Eye (tissue), 1 donor: ENCODE measurements at regions not wholly inside any gene's neighbourhood (a gene's known extent, or its start where the extent isn't known, plus 50 kb on each side); places are given as distances from the start of the nearest gene placed in this dataset.

Experiments used
- DNase-seq: peaks from one replicate; pipeline ENCODE4 v3.0.0-alpha.2; 2015

GRCh38 chr6:40340957-40341356 is 246.2 kb downstream of the LRFN2 start:
- no peak for DNase-seq

- no peak for DNase-seq
Observed at GRCh38 chr6:40340196-40340595, 247.0 kb downstream of the LRFN2 start.

GRCh38 chr6:40338306-40338705 is 248.9 kb downstream of the LRFN2 start:
- no peak for DNase-seq

- peak; percentile 79 for DNase-seq
Observed at GRCh38 chr6:40336940-40337760, 250.0 kb downstream of the LRFN2 start.

- no peak for DNase-seq
Observed at GRCh38 chr6:40336296-40336695, 250.9 kb downstream of the LRFN2 start.

GRCh38 chr6:40334496-40335270 is 252.5 kb downstream of the LRFN2 start:
- DNase-seq = peak; percentile 74

GRCh38 chr6:40331545-40331944 is 255.6 kb downstream of the LRFN2 start:
- DNase-seq = no peak

- no peak for DNase-seq
Observed at GRCh38 chr6:40330301-40330721, 256.9 kb downstream of the LRFN2 start.

GRCh38 chr6:40328986-40329545 is 258.1 kb downstream of the LRFN2 start:
- no peak for DNase-seq

GRCh38 chr6:40328386-40328985 is 258.7 kb downstream of the LRFN2 start:
- peak; percentile 58 for DNase-seq

- no peak for DNase-seq
Observed at GRCh38 chr6:40326714-40327421, 260.3 kb downstream of the LRFN2 start.

GRCh38 chr6:40325791-40326190 is 261.4 kb downstream of the LRFN2 start:
- DNase-seq = no peak

GRCh38 chr6:40325041-40325440 is 262.1 kb downstream of the LRFN2 start:
- DNase-seq = no peak

GRCh38 chr6:40323881-40324634 is 263.1 kb downstream of the LRFN2 start:
- no peak for DNase-seq

- peak; percentile 65 for DNase-seq
Observed at GRCh38 chr6:40322336-40322735, 264.8 kb downstream of the LRFN2 start.

- DNase-seq = no peak
Observed at GRCh38 chr6:40321616-40322015, 265.5 kb downstream of the LRFN2 start.

- DNase-seq = no peak
Observed at GRCh38 chr6:40320947-40321346, 266.2 kb downstream of the LRFN2 start.

GRCh38 chr6:40320441-40320840 is 266.7 kb downstream of the LRFN2 start:
- no peak for DNase-seq

GRCh38 chr6:40319124-40319523 is 268.0 kb downstream of the LRFN2 start:
- DNase-seq = no peak

GRCh38 chr6:40315060-40315459 is 272.1 kb downstream of the LRFN2 start:
- DNase-seq = no peak

GRCh38 chr6:40313582-40313981 is 273.6 kb downstream of the LRFN2 start:
- DNase-seq = no peak
